ENCODE measurements at regions not wholly inside any gene's neighbourhood (a gene's known extent, or its start where the extent isn't known, plus 50 kb on each side); places are given as distances from the start of the nearest gene placed in this dataset.

DNA sequence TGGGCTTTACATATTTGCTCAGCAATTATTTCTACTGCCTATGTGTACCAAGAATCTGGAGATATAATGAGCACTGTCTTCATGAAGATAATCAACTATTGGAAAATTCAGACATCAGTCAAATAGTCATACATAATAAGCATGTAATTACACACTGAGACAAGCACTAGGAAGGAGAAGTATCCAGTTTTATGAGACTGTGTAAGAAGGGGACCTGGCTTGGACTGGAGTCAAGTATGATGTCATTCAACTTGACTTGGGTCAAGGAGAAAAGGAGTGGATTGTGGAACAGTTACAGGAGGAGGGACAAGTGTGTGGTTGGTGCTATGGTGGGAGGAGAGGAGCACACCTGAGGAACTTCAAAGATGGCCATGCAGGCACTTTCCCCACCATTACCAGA is 419.8 kb upstream of the TRIB2 start:
- H3K36me3 ChIP-seq (ENCODE audit: control insufficient read depth, insufficient read depth, low read length), result no peaks in the 10 kb centered on the region
- Mint-ChIP-seq H3K4me3 (no peak overlapping the region), H3K27ac (no peak overlapping the region), H3K9me3 (no peaks in the 10 kb centered on the region), H3K27me3 (ENCODE audit: insufficient read depth) (no peaks in the 10 kb centered on the region), H3K4me1 (peaks cover 3% of the 10 kb centered on the region), H3K36me3 (ENCODE audit: low read depth) (no peaks in the 10 kb centered on the region)
- H3K4me3 ChIP-seq (ENCODE audit: low read length), result no peak overlapping the region
- no peaks in the 10 kb centered on the region for H3K4me1 ChIP-seq (ENCODE audit: control insufficient read depth, insufficient read depth, low read length)
- no peak for DNase-seq
- H3K27me3 ChIP-seq (ENCODE audit: control insufficient read depth, insufficient read depth, low read length, poor library complexity, severe bottlenecking), result no peaks in the 10 kb centered on the region
- TF ChIP-seq, protein P1, sequence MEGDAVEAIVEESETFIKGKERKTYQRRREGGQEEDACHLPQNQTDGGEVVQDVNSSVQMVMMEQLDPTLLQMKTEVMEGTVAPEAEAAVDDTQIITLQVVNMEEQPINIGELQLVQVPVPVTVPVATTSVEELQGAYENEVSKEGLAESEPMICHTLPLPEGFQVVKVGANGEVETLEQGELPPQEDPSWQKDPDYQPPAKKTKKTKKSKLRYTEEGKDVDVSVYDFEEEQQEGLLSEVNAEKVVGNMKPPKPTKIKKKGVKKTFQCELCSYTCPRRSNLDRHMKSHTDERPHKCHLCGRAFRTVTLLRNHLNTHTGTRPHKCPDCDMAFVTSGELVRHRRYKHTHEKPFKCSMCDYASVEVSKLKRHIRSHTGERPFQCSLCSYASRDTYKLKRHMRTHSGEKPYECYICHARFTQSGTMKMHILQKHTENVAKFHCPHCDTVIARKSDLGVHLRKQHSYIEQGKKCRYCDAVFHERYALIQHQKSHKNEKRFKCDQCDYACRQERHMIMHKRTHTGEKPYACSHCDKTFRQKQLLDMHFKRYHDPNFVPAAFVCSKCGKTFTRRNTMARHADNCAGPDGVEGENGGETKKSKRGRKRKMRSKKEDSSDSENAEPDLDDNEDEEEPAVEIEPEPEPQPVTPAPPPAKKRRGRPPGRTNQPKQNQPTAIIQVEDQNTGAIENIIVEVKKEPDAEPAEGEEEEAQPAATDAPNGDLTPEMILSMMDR (conservative IDR thresholded peaks at IDR 0.05), result no peak
- no peak overlapping the region for H3K27ac ChIP-seq (ENCODE audit: low read depth, low read length)
- H3K9ac ChIP-seq (ENCODE audit: extremely low read depth, low read length, poor library complexity, severe bottlenecking), result no peak overlapping the region
- peaks cover 12% of the 10 kb centered on the region for H3K9me3 ChIP-seq (ENCODE audit: control insufficient read depth, low read length)

- H3K36me3 Mint-ChIP-seq (ENCODE audit: low read depth), result no peaks in the 10 kb centered on the region
- H3K4me1 Mint-ChIP-seq, result peaks cover 6% of the 10 kb centered on the region
- H3K9me3 Mint-ChIP-seq, result no peaks in the 10 kb centered on the region
- Histone ChIP-seq H3K36me3 (ENCODE audit: control insufficient read depth, insufficient read depth, low read length) (no peaks in the 10 kb centered on the region), H3K4me1 (ENCODE audit: control insufficient read depth, insufficient read depth, low read length) (no peaks in the 10 kb centered on the region), H3K9me3 (ENCODE audit: control insufficient read depth, low read length) (peaks cover 5% of the 10 kb centered on the region), H3K4me3 (ENCODE audit: low read length) (no peak overlapping the region), H3K9ac (ENCODE audit: extremely low read depth, low read length, poor library complexity, severe bottlenecking) (no peak overlapping the region), H3K27ac (ENCODE audit: low read depth, low read length) (no peak overlapping the region), H3K27me3 (ENCODE audit: control insufficient read depth, insufficient read depth, low read length, poor library complexity, severe bottlenecking) (no peaks in the 10 kb centered on the region)
- no peak for DNase-seq
- no peaks in the 10 kb centered on the region for H3K27me3 Mint-ChIP-seq (ENCODE audit: insufficient read depth)
- WGBS, 2 experiments (ENCODE audit: insufficient coverage in 1 of 2, insufficient read length in 1 of 2), result 97 to 100% methylated on average over 1 to 2 of the region's 2 CpGs
- TF ChIP-seq, protein P1 (conservative IDR thresholded peaks at IDR 0.05), result no peak
- H3K4me3 Mint-ChIP-seq, result no peak overlapping the region
- H3K27ac Mint-ChIP-seq, result no peak overlapping the region
Measured at GRCh38 chr2:12298352-12298751, 418.4 kb upstream of the TRIB2 start.

GRCh38 chr2:12299431-12299830 is 417.3 kb upstream of the TRIB2 start:
- Histone ChIP-seq H3K4me3 (ENCODE audit: low read length) (no peak overlapping the region), H3K36me3 (ENCODE audit: control insufficient read depth, insufficient read depth, low read length) (no peaks in the 10 kb centered on the region), H3K9me3 (ENCODE audit: control insufficient read depth, low read length) (no peaks in the 10 kb centered on the region), H3K27ac (ENCODE audit: low read depth, low read length) (no peak overlapping the region), H3K9ac (ENCODE audit: extremely low read depth, low read length, poor library complexity, severe bottlenecking) (no peak overlapping the region), H3K27me3 (ENCODE audit: control insufficient read depth, insufficient read depth, low read length, poor library complexity, severe bottlenecking) (no peaks in the 10 kb centered on the region), H3K4me1 (ENCODE audit: control insufficient read depth, insufficient read depth, low read length) (peaks cover under 1% of the 10 kb centered on the region)
- Mint-ChIP-seq H3K36me3 (ENCODE audit: low read depth) (no peaks in the 10 kb centered on the region), H3K27me3 (ENCODE audit: insufficient read depth) (no peaks in the 10 kb centered on the region), H3K27ac (no peak overlapping the region), H3K9me3 (no peaks in the 10 kb centered on the region), H3K4me3 (no peak overlapping the region), H3K4me1 (peaks cover 17% of the 10 kb centered on the region)
- WGBS, 2 experiments (ENCODE audit: insufficient coverage in 1 of 2, insufficient read length in 1 of 2), result 83% methylated on average over 1 of the region's 1 CpG; no CpG with 5 or more reads in 1 of the 2 experiments
- DNase-seq, result no peak
- TF ChIP-seq, protein P1 (conservative IDR thresholded peaks at IDR 0.05), result no peak

Data from endodermal cell (in vitro differentiated cells).